CD4-positive, CD25-positive, alpha-beta regulatory T cell (primary cell): ENCODE measurements at regions not wholly inside any gene's neighbourhood (a gene's known extent, or its start where the extent isn't known, plus 50 kb on each side); places are given as distances from the start of the nearest gene placed in this dataset.

Experiments used
- ATAC-seq, 2 donors: fragments of 150-1000 bp; cut with Tn5 transposase; one replicate each; pipeline ENCODE4 v1.10.0; 2021; ENCODE audit warnings: low read depth in 2 of 2, moderate number of reproducible peaks in 2 of 2, moderate library complexity in 1 of 2
- DNase-seq, 3 donors: peaks; one replicate each; pipeline versions ENCODE4 v3.0.0 to v3.0.0-alpha.2; 2012 to 2022; ENCODE audit warnings: mixed read lengths in 1 of 3
- H3K27ac ChIP-seq: one replicate; pipeline ENCODE4 v1.7.0; 2013; ENCODE audit warnings: mild to moderate bottlenecking, low read length; ENCODE audit not compliant: insufficient read depth, poor library complexity, severe bottlenecking
- H3K27me3 ChIP-seq: one replicate; pipeline ENCODE4 v1.7.0; 2013; ENCODE audit warnings: low read length; ENCODE audit not compliant: control insufficient read depth, insufficient read depth
- H3K36me3 ChIP-seq: one replicate; pipeline ENCODE4 v1.7.0; 2013; ENCODE audit warnings: mild to moderate bottlenecking, low read length, moderate library complexity; ENCODE audit not compliant: control insufficient read depth, insufficient read depth
- H3K4me1 ChIP-seq: 2 replicates; pipeline ENCODE4 v1.7.0; 2013; ENCODE audit warnings: mild to moderate bottlenecking, low read length; ENCODE audit not compliant: insufficient read depth, control insufficient read depth, poor library complexity, severe bottlenecking
- H3K4me3 ChIP-seq: one replicate; pipeline ENCODE4 v1.7.0; 2013; ENCODE audit warnings: low read depth, mild to moderate bottlenecking, low read length, moderate library complexity
- H3K9me3 ChIP-seq, 2 experiments: 1 replicate in 1 of 2; 2 replicates in 1 of 2; pipeline ENCODE4 v1.7.0; 2013; ENCODE audit warnings: low read length in 2 of 2, mild to moderate bottlenecking in 1 of 2, moderate library complexity in 1 of 2; ENCODE audit not compliant: control insufficient read depth in 2 of 2
- H3K27ac Mint-ChIP-seq, 3 donors: one replicate each; pipeline ENCODE4 v1.8.0; 2020 to 2022; ENCODE audit warnings: mild to moderate bottlenecking in 3 of 3, mixed read lengths in 3 of 3, moderate library complexity in 2 of 3
- H3K27me3 Mint-ChIP-seq: one replicate; pipeline ENCODE4 v1.8.0; 2022; ENCODE audit warnings: mild to moderate bottlenecking, mixed read lengths
- H3K36me3 Mint-ChIP-seq: one replicate; pipeline ENCODE4 v1.8.0; 2020; ENCODE audit warnings: mixed read lengths
- H3K4me1 Mint-ChIP-seq, 4 donors: one replicate each; pipeline ENCODE4 v1.8.0; 2020 to 2022; ENCODE audit warnings: mixed read lengths in 4 of 4, mild to moderate bottlenecking in 1 of 4
- H3K4me3 Mint-ChIP-seq, 4 donors: one replicate each; pipeline ENCODE4 v1.8.0; 2020 to 2022; ENCODE audit warnings: mild to moderate bottlenecking in 4 of 4, mixed read lengths in 4 of 4, moderate library complexity in 3 of 4
- H3K9me3 Mint-ChIP-seq, 7 donors: one replicate each; pipeline ENCODE4 v1.8.0; 2020 to 2022; ENCODE audit warnings: mixed read lengths in 7 of 7, mild to moderate bottlenecking in 3 of 7, moderate library complexity in 2 of 7

- DNase-seq, result no peak
- Mint-ChIP-seq H3K4me3 (no peak overlapping the region), H3K27ac (no peak overlapping the region), H3K4me1 (no peaks in the 10 kb centered on the region), H3K27me3 (peaks cover 2% of the 10 kb centered on the region), H3K9me3 (peaks cover 0 to 12% (median 1%) of the 10 kb centered on the region in 7 donors), H3K36me3 (no peaks in the 10 kb centered on the region)
- no peak for ATAC-seq
- Histone ChIP-seq H3K27ac (no peak overlapping the region), H3K4me3 (no peak overlapping the region), H3K36me3 (no peaks in the 10 kb centered on the region), H3K4me1 (no peaks in the 10 kb centered on the region), H3K27me3 (no peaks in the 10 kb centered on the region), H3K9me3 (no peaks in the 10 kb centered on the region)
Measured at GRCh38 chr2:144827404-144827803, 307.5 kb upstream of the ZEB2 start.

GRCh38 chr2:144826105-144826504, 306.2 kb upstream of the ZEB2 start:
- Mint-ChIP-seq H3K4me3 (no peak overlapping the region), H3K9me3 (peaks cover 0 to 15% (median 4%) of the 10 kb centered on the region in 7 donors), H3K27me3 (peaks cover 5% of the 10 kb centered on the region), H3K36me3 (no peaks in the 10 kb centered on the region), H3K4me1 (no peaks in the 10 kb centered on the region), H3K27ac (no peak overlapping the region)
- H3K4me3 ChIP-seq, result no peak overlapping the region
- H3K27me3 ChIP-seq, result no peaks in the 10 kb centered on the region
- no peaks in the 10 kb centered on the region for H3K4me1 ChIP-seq
- DNase-seq, result no peak
- no peak for ATAC-seq
- no peaks in the 10 kb centered on the region for H3K9me3 ChIP-seq
- no peak overlapping the region for H3K27ac ChIP-seq
- no peaks in the 10 kb centered on the region for H3K36me3 ChIP-seq

- Mint-ChIP-seq H3K36me3 (no peaks in the 10 kb centered on the region), H3K27ac (no peak overlapping the region), H3K9me3 (peaks cover 2 to 15% (median 5%) of the 10 kb centered on the region in 7 donors), H3K4me1 (no peaks in the 10 kb centered on the region), H3K4me3 (no peak overlapping the region), H3K27me3 (peaks cover 5% of the 10 kb centered on the region)
- Histone ChIP-seq H3K4me3 (no peak overlapping the region), H3K36me3 (no peaks in the 10 kb centered on the region), H3K27ac (no peak overlapping the region), H3K4me1 (no peaks in the 10 kb centered on the region), H3K9me3 (no peaks in the 10 kb centered on the region), H3K27me3 (no peaks in the 10 kb centered on the region)
- DNase-seq (no peak), ATAC-seq (no peak)
Measured at GRCh38 chr2:144825331-144826020, 305.6 kb upstream of the ZEB2 start.

GRCh38 chr2:144824306-144825080, 304.6 kb upstream of the ZEB2 start:
- Histone ChIP-seq H3K4me1 (no peaks in the 10 kb centered on the region), H3K27me3 (no peaks in the 10 kb centered on the region), H3K27ac (no peak overlapping the region), H3K4me3 (no peak overlapping the region), H3K36me3 (no peaks in the 10 kb centered on the region), H3K9me3 (no peaks in the 10 kb centered on the region)
- Mint-ChIP-seq H3K4me3 (no peak overlapping the region), H3K36me3 (no peaks in the 10 kb centered on the region), H3K27ac (no peak overlapping the region), H3K4me1 (no peaks in the 10 kb centered on the region), H3K27me3 (peaks cover 5% of the 10 kb centered on the region), H3K9me3 (peaks cover 2 to 15% (median 5%) of the 10 kb centered on the region in 7 donors)
- no peak for ATAC-seq
- DNase-seq, result no peak

- no peaks in the 10 kb centered on the region for H3K4me1 Mint-ChIP-seq
- no peaks in the 10 kb centered on the region for H3K36me3 ChIP-seq
- H3K4me3 ChIP-seq, result no peak overlapping the region
- H3K4me3 Mint-ChIP-seq, result no peak overlapping the region
- no peak overlapping the region for H3K27ac ChIP-seq
- no peaks in the 10 kb centered on the region for H3K36me3 Mint-ChIP-seq
- no peaks in the 10 kb centered on the region for H3K27me3 ChIP-seq
- H3K27ac Mint-ChIP-seq, result no peak overlapping the region
- DNase-seq (no peak), ATAC-seq (no peak)
- H3K9me3 ChIP-seq, result no peaks in the 10 kb centered on the region
- H3K27me3 Mint-ChIP-seq, result peaks cover 5% of the 10 kb centered on the region
- H3K4me1 ChIP-seq, result no peaks in the 10 kb centered on the region
- peaks cover 2 to 15% (median 5%) of the 10 kb centered on the region in 7 donors for H3K9me3 Mint-ChIP-seq
Measured at GRCh38 chr2:144822966-144823365, 303.0 kb upstream of the ZEB2 start.

- H3K27ac Mint-ChIP-seq, result no peak overlapping the region
- H3K9me3 Mint-ChIP-seq, result peaks cover 0 to under 1% (median 0%) of the 10 kb centered on the region in 7 donors
- no peaks in the 10 kb centered on the region for H3K4me1 Mint-ChIP-seq
- no peaks in the 10 kb centered on the region for H3K27me3 Mint-ChIP-seq
- H3K36me3 ChIP-seq, result no peaks in the 10 kb centered on the region
- no peaks in the 10 kb centered on the region for H3K9me3 ChIP-seq
- no peak overlapping the region for H3K27ac ChIP-seq
- no peak overlapping the region for H3K4me3 ChIP-seq
- no peak for DNase-seq
- H3K4me3 Mint-ChIP-seq, result no peak overlapping the region
- no peaks in the 10 kb centered on the region for H3K36me3 Mint-ChIP-seq
- no peaks in the 10 kb centered on the region for H3K4me1 ChIP-seq
- ATAC-seq, result no peak
- no peaks in the 10 kb centered on the region for H3K27me3 ChIP-seq
Measured at GRCh38 chr2:144812288-144812687, 292.4 kb upstream of the ZEB2 start.

- Histone ChIP-seq H3K4me3 (no peak overlapping the region), H3K27ac (no peak overlapping the region), H3K4me1 (no peaks in the 10 kb centered on the region), H3K9me3 (no peaks in the 10 kb centered on the region), H3K36me3 (no peaks in the 10 kb centered on the region), H3K27me3 (no peaks in the 10 kb centered on the region)
- no peaks in the 10 kb centered on the region for H3K4me1 Mint-ChIP-seq
- DNase-seq, result no peak
- H3K27me3 Mint-ChIP-seq, result no peaks in the 10 kb centered on the region
- H3K36me3 Mint-ChIP-seq, result no peaks in the 10 kb centered on the region
- no peak overlapping the region for H3K27ac Mint-ChIP-seq
- H3K9me3 Mint-ChIP-seq, result peaks cover 0 to 2% (median 0%) of the 10 kb centered on the region in 7 donors
- no peak for ATAC-seq
- no peak overlapping the region for H3K4me3 Mint-ChIP-seq
Measured at GRCh38 chr2:144801766-144802165, 281.8 kb upstream of the ZEB2 start.

- Histone ChIP-seq H3K4me3 (no peak overlapping the region), H3K9me3 (no peaks in the 10 kb centered on the region), H3K27me3 (no peaks in the 10 kb centered on the region), H3K27ac (no peak overlapping the region), H3K36me3 (no peaks in the 10 kb centered on the region), H3K4me1 (no peaks in the 10 kb centered on the region)
- Mint-ChIP-seq H3K9me3 (peaks cover 0 to 2% (median 0%) of the 10 kb centered on the region in 7 donors), H3K27me3 (no peaks in the 10 kb centered on the region), H3K4me3 (no peak overlapping the region), H3K4me1 (no peaks in the 10 kb centered on the region), H3K36me3 (no peaks in the 10 kb centered on the region), H3K27ac (no peak overlapping the region)
- ATAC-seq (no peak), DNase-seq (no peak)
Measured at GRCh38 chr2:144801325-144801724, 281.4 kb upstream of the ZEB2 start.
